HepG2 (cell line): ENCODE measurements at regions not wholly inside any gene's neighbourhood (a gene's known extent, or its start where the extent isn't known, plus 50 kb on each side); places are given as distances from the start of the nearest gene placed in this dataset.

Source experiments
- GABPA ChIP-seq, 2 experiments: IDR thresholded peaks; 2 replicates each; pipeline ENCODE4 v1.6.1; 2011 to 2016; ENCODE audit warnings: low read depth in 2 of 2, low read length in 1 of 2, missing biosample characterization in 1 of 2, missing genetic modification characterization in 1 of 2
- IKZF4 ChIP-seq: sonication (generic); formaldehyde crosslinking; IDR thresholded peaks from 2 replicates; pipeline ENCODE4 v1.5.1; 2020; ENCODE audit warnings: borderline replicate concordance, mild to moderate bottlenecking, low read depth, missing genetic modification reagents; ENCODE audit errors: not compliant biosample characterization
- JUND ChIP-seq: sonication (generic); formaldehyde crosslinking; IDR thresholded peaks from 2 replicates; pipeline ENCODE4 v1.8.0; 2022; ENCODE audit warnings: mild to moderate bottlenecking, missing genetic modification reagents
- KLF13 ChIP-seq: sonication (generic); formaldehyde crosslinking; IDR thresholded peaks from 2 replicates; pipeline ENCODE4 v1.4.0; 2020; ENCODE audit warnings: mild to moderate bottlenecking, missing genetic modification reagents
- MTA3 ChIP-seq: sonication (generic); formaldehyde crosslinking; IDR thresholded peaks from 2 replicates; pipeline ENCODE4 v1.4.0; 2020; ENCODE audit warnings: missing genetic modification reagents
- POLR2A ChIP-seq, 2 experiments: IDR thresholded peaks; 2 replicates each; pipeline ENCODE4 v1.6.1; 2011; ENCODE audit warnings: low read depth in 2 of 2, low read length in 2 of 2, mild to moderate bottlenecking in 1 of 2, moderate library complexity in 1 of 2; ENCODE audit not compliant: insufficient read depth in 1 of 2
- ZNF7 ChIP-seq: IDR thresholded peaks from 2 replicates; pipeline ENCODE4 v1.6.1; 2016; ENCODE audit warnings: missing biosample characterization, missing genetic modification reagents
- TF ChIP-seq, protein P1 (sequence below): sonication (generic); formaldehyde crosslinking; IDR thresholded peaks from 2 replicates; pipeline ENCODE4 v1.5.0; 2020; ENCODE audit warnings: mild to moderate bottlenecking, missing genetic modification reagents, moderate library complexity
- TF ChIP-seq, protein P2 (sequence below): sonication (generic); formaldehyde crosslinking; IDR thresholded peaks from 2 replicates; pipeline ENCODE4 v1.5.1; 2020; ENCODE audit warnings: mild to moderate bottlenecking, missing genetic modification reagents, moderate library complexity

DNA sequence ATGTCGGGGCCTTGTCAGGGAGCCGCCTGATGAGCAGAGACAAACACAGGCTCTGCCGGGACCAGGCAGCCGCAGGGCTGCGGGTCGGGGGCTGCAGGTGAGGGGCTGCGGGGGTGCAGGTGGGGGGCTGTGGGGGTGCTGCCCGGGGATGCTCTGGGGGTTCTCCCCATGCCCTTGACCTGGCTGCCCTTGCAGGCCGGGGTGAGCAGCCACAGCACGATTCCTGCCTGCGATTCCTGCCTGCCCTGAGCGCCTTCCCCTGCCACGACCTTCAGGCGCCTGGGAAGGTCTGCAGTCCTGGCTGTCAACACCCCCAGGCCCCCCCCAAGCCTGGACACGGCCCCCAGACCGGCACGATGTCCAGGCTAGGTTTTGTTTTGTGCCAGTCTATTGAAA is 106.3 kb downstream of the FAM53A start:
- TF ChIP-seq KLF13 (CRISPR knock-in tag) (no peak), JUND (CRISPR knock-in tag) (no peak), GABPA (IDR thresholded peaks at IDR 0.05; ENCODE audit: low read depth, low read length) (no peak), GABPA (CRISPR knock-in tag; IDR thresholded peaks at IDR 0.05; ENCODE audit: low read depth) (no peak), IKZF4 (no peak), ZNF7 (CRISPR knock-in tag) (no peak), MTA3 (CRISPR knock-in tag) (no peak), POLR2A (IDR thresholded peaks at IDR 0.05; ENCODE audit: insufficient read depth in 1 of 2, low read depth in 2 of 2, low read length in 2 of 2) (no peak)
- TF ChIP-seq, protein P1, sequence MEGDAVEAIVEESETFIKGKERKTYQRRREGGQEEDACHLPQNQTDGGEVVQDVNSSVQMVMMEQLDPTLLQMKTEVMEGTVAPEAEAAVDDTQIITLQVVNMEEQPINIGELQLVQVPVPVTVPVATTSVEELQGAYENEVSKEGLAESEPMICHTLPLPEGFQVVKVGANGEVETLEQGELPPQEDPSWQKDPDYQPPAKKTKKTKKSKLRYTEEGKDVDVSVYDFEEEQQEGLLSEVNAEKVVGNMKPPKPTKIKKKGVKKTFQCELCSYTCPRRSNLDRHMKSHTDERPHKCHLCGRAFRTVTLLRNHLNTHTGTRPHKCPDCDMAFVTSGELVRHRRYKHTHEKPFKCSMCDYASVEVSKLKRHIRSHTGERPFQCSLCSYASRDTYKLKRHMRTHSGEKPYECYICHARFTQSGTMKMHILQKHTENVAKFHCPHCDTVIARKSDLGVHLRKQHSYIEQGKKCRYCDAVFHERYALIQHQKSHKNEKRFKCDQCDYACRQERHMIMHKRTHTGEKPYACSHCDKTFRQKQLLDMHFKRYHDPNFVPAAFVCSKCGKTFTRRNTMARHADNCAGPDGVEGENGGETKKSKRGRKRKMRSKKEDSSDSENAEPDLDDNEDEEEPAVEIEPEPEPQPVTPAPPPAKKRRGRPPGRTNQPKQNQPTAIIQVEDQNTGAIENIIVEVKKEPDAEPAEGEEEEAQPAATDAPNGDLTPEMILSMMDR (CRISPR knock-in tag) = no peak
- TF ChIP-seq, protein P2, sequence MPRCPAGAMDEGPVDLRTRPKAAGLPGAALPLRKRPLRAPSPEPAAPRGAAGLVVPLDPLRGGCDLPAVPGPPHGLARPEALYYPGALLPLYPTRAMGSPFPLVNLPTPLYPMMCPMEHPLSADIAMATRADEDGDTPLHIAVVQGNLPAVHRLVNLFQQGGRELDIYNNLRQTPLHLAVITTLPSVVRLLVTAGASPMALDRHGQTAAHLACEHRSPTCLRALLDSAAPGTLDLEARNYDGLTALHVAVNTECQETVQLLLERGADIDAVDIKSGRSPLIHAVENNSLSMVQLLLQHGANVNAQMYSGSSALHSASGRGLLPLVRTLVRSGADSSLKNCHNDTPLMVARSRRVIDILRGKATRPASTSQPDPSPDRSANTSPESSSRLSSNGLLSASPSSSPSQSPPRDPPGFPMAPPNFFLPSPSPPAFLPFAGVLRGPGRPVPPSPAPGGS (CRISPR knock-in tag) = no peak
